Nephron (organoid): ENCODE measurements at regions not wholly inside any gene's neighbourhood (a gene's known extent, or its start where the extent isn't known, plus 50 kb on each side); places are given as distances from the start of the nearest gene placed in this dataset.

Source experiments
- H3K27ac Mint-ChIP-seq, 3 experiments: 2 replicates each; pipeline ENCODE4 v1.8.0; 2020; ENCODE audit warnings: mixed read lengths in 3 of 3, mild to moderate bottlenecking in 2 of 3, moderate library complexity in 1 of 3
- H3K27me3 Mint-ChIP-seq: 2 replicates; pipeline ENCODE4 v1.8.0; 2021; ENCODE audit warnings: low read depth, mild to moderate bottlenecking, moderate library complexity, mixed read lengths
- H3K36me3 Mint-ChIP-seq: 2 replicates; pipeline ENCODE4 v1.8.0; 2020; ENCODE audit warnings: low read depth, mixed read lengths
- H3K4me1 Mint-ChIP-seq: 2 replicates; pipeline ENCODE4 v1.8.0; 2020; ENCODE audit warnings: mixed read lengths
- H3K4me3 Mint-ChIP-seq, 3 experiments: 2 replicates each; pipeline ENCODE4 v1.8.0; 2020; ENCODE audit warnings: mild to moderate bottlenecking in 3 of 3, mixed read lengths in 3 of 3, moderate library complexity in 2 of 3
- H3K9me3 Mint-ChIP-seq: 2 replicates; pipeline ENCODE4 v1.8.0; 2020; ENCODE audit warnings: mixed read lengths
- TF ChIP-seq, protein P1 (sequence below), 3 experiments: fragments of 200-600 bp; sonication (generic); IDR thresholded peaks; one replicate each; pipeline ENCODE4 v1.5.0; 2021; ENCODE audit warnings: antibody characterized with exemption in 3 of 3; ENCODE audit not compliant: unreplicated experiment in 3 of 3

DNA sequence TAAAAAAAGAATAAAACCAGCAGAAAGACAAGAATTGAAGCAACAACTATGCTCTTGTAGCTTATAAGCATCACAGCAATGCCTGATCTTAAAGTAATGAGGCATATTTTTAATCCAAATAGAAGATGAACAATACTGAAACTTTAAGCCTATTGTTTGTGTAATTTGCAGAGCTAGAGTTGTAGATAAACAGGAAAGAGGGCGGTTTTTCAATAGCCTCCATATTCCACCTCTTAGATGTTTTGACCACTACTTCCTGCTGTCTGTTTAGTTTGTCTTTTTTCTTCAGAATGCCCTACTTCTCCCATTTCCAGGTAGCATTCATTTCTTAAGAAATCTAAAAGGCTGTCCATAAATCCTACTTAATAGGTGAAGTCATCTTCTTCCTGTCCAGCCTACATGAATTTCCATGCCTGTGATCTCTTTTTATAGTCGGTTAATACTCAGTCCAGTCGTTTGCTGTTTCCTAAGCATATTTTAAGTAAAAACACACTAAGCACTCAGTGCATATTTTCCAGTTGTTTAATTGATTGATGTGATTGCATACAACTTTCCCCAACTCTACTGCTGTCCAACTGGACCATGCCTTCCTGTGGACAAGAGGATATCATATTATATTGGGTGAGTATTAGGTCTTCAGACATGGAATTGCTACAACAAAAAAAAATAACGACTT lies 308.1 kb downstream of the TFEC start:
- H3K4me1 Mint-ChIP-seq = peaks cover 6% of the 10 kb centered on the region
- no peaks in the 10 kb centered on the region for H3K27me3 Mint-ChIP-seq
- H3K9me3 Mint-ChIP-seq = no peaks in the 10 kb centered on the region
- H3K36me3 Mint-ChIP-seq = no peaks in the 10 kb centered on the region
- peak overlapping the region in 1 of 3 experiments; percentile 14 for H3K27ac Mint-ChIP-seq
- TF ChIP-seq, protein P1, sequence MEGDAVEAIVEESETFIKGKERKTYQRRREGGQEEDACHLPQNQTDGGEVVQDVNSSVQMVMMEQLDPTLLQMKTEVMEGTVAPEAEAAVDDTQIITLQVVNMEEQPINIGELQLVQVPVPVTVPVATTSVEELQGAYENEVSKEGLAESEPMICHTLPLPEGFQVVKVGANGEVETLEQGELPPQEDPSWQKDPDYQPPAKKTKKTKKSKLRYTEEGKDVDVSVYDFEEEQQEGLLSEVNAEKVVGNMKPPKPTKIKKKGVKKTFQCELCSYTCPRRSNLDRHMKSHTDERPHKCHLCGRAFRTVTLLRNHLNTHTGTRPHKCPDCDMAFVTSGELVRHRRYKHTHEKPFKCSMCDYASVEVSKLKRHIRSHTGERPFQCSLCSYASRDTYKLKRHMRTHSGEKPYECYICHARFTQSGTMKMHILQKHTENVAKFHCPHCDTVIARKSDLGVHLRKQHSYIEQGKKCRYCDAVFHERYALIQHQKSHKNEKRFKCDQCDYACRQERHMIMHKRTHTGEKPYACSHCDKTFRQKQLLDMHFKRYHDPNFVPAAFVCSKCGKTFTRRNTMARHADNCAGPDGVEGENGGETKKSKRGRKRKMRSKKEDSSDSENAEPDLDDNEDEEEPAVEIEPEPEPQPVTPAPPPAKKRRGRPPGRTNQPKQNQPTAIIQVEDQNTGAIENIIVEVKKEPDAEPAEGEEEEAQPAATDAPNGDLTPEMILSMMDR (IDR thresholded peaks at IDR 0.05; ENCODE audit: unreplicated experiment in 3 of 3) = no peak
- H3K4me3 Mint-ChIP-seq = no peak overlapping the region

- Mint-ChIP-seq H3K27me3 (no peaks in the 10 kb centered on the region), H3K9me3 (no peaks in the 10 kb centered on the region), H3K27ac (no peak overlapping the region), H3K4me3 (no peak overlapping the region), H3K36me3 (no peaks in the 10 kb centered on the region), H3K4me1 (peaks cover 6% of the 10 kb centered on the region)
- TF ChIP-seq, protein P1 (IDR thresholded peaks at IDR 0.05; ENCODE audit: unreplicated experiment in 3 of 3) = no peak
These were observed 309.0 kb downstream of the TFEC start for GRCh38 chr7:115721293-115722217.

- peaks cover 6% of the 10 kb centered on the region for H3K4me1 Mint-ChIP-seq
- TF ChIP-seq, protein P1 (IDR thresholded peaks at IDR 0.05; ENCODE audit: unreplicated experiment in 3 of 3) = no peak
- H3K27ac Mint-ChIP-seq = no peak overlapping the region
- H3K27me3 Mint-ChIP-seq = no peaks in the 10 kb centered on the region
- H3K4me3 Mint-ChIP-seq = no peak overlapping the region
- H3K9me3 Mint-ChIP-seq = no peaks in the 10 kb centered on the region
- H3K36me3 Mint-ChIP-seq = no peaks in the 10 kb centered on the region
These were observed 310.6 kb downstream of the TFEC start for GRCh38 chr7:115719963-115720362.

DNA sequence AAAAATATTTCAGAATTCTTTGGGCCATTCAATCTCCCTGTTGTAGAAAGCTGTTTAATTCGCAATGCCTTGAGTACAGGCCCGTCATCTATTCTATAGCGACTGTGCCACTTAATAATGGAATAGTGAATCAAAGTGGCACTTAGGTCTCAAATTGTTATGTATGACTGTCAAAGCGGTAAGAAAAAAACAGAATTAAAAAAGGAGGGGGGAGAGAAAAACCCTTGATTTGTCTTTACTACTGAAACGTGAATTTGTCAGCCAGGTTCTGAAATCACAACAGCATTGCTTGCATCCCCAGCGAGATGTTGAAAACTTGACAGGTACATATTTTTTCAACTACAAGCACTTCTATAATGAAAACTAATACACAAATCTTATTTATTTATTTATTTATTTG lies 320.9 kb downstream of the TFEC start:
- H3K9me3 Mint-ChIP-seq = no peaks in the 10 kb centered on the region
- no peak overlapping the region for H3K4me3 Mint-ChIP-seq
- H3K4me1 Mint-ChIP-seq = no peaks in the 10 kb centered on the region
- H3K27me3 Mint-ChIP-seq = no peaks in the 10 kb centered on the region
- TF ChIP-seq, protein P1 (IDR thresholded peaks at IDR 0.05; ENCODE audit: unreplicated experiment in 3 of 3) = no peak
- H3K27ac Mint-ChIP-seq = no peak overlapping the region
- H3K36me3 Mint-ChIP-seq = no peaks in the 10 kb centered on the region

DNA sequence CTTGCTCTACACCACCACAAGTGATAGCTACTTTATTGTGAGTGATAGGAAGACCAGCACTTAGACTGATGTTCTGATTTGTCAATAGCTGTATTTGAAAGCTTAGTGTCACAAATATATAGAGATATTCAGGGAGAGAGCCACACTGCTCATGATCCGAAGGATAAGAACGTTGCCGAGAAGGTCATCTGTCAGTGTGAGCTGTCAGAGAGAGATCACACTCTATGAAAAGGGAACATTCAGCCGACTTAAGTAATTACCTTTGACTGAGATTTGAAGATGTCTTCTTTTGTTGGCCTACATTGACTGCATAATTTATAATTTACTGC lies 322.6 kb downstream of the TFEC start:
- Mint-ChIP-seq H3K36me3 (no peaks in the 10 kb centered on the region), H3K4me1 (no peaks in the 10 kb centered on the region), H3K27ac (no peak overlapping the region)

More for the DNA sequence above, 322.6 kb downstream of the TFEC start:
- Mint-ChIP-seq H3K4me3 (no peak overlapping the region), H3K9me3 (no peaks in the 10 kb centered on the region), H3K27me3 (no peaks in the 10 kb centered on the region)
- TF ChIP-seq, protein P1 (IDR thresholded peaks at IDR 0.05; ENCODE audit: unreplicated experiment in 3 of 3) = no peak
